ENCODE measurements at regions not wholly inside any gene's neighbourhood (a gene's known extent, or its start where the extent isn't known, plus 50 kb on each side); places are given as distances from the start of the nearest gene placed in this dataset.

DNA sequence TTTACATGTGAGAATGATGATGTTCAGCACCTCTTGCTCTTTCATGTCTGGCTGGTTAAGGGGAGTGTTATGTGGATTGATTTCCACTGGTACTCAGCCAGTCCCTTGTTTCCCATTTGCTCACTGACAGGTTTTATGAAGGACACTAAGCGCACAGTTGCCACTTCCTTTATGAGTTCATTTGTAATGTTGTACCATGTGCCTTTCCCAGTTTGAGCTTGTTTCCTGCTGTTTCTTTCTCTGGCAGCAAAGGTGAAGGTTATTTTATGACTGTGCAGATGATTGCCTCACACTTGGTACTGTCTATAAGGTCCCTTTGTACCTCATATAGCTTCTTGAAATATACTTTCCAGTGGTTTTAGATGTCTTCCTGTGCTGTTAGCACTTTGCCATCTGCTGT, 1700.5 kb upstream of the TMEFF2 start:
- FAIRE-seq (no peak), ATAC-seq (no peak), DNase-seq (ENCODE audit: low spot score) (no peak)
- ChIA-PET POLR2A (no interaction called here), CTCF (ENCODE audit: low intra/inter-chr PET ratio, low total read pairs) (no interaction called here)
- TF ChIP-seq ARNT2 (CRISPR knock-in tag; IDR thresholded peaks at IDR 0.05; ENCODE audit: low read depth) (no peak), MEIS2 (CRISPR knock-in tag; IDR thresholded peaks at IDR 0.05) (no peak), CBFB (CRISPR knock-in tag; IDR thresholded peaks at IDR 0.05) (no peak), REL (CRISPR knock-in tag; conservative IDR thresholded peaks at IDR 0.05) (no peak)
- TF ChIP-seq, protein P1, sequence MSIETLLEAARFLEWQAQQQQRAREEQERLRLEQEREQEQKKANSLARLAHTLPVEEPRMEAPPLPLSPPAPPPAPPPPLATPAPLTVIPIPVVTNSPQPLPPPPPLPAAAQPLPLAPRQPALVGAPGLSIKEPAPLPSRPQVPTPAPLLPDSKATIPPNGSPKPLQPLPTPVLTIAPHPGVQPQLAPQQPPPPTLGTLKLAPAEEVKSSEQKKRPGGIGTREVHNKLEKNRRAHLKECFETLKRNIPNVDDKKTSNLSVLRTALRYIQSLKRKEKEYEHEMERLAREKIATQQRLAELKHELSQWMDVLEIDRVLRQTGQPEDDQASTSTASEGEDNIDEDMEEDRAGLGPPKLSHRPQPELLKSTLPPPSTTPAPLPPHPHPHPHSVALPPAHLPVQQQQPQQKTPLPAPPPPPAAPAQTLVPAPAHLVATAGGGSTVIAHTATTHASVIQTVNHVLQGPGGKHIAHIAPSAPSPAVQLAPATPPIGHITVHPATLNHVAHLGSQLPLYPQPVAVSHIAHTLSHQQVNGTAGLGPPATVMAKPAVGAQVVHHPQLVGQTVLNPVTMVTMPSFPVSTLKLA (IDR thresholded peaks at IDR 0.05) = peak; percentile 72; the same call in 1 of the 2 replicates
- Histone ChIP-seq H4K20me1 (ENCODE audit: insufficient read depth, low read length) (no peaks in the 10 kb centered on the region), H3K9me3 (ENCODE audit: low read length) (no peaks in the 10 kb centered on the region), H3K9ac (ENCODE audit: insufficient read depth, low read depth, low read length) (no peak overlapping the region), H3K4me3 (replicated peaks in 1 of 3; ENCODE audit: insufficient read depth in 1 of 3, low read depth in 2 of 3, low read length in 3 of 3) (no peak overlapping the region), H3K27me3 (ENCODE audit: control insufficient read depth in 1 of 2, insufficient read depth in 2 of 2, low read length in 2 of 2) (no peaks in the 10 kb centered on the region), H3K79me2 (ENCODE audit: insufficient read depth, low read length) (no peaks in the 10 kb centered on the region), H3K4me1 (ENCODE audit: insufficient read depth, low read length) (no peaks in the 10 kb centered on the region), H3K27ac (ENCODE audit: extremely low read length, insufficient read depth, low read length) (no peak overlapping the region), H2AFZ (ENCODE audit: low read length) (no peak overlapping the region), H3K36me3 (replicated peaks in 1 of 2; ENCODE audit: control insufficient read depth in 1 of 2, insufficient read depth in 2 of 2, low read length in 2 of 2) (no peaks in the 10 kb centered on the region), H3K4me2 (ENCODE audit: low read depth, low read length) (no peak overlapping the region)
- in situ Hi-C loops (cut with HindIII; ENCODE audit: extremely low pct_ligation_motif_present, low pct_unique_long_range_greater_than_20kb) = no loop called here
- intact Hi-C loops (cut with micrococcal nuclease; ENCODE audit: unreplicated experiment) = no loop called here
- no TSS peak for BruUV-seq (replicated peaks)
- WGBS (ENCODE audit: low lambda C conversion rate) = 92% methylated on average over 1 of the region's 1 CpG

DNA sequence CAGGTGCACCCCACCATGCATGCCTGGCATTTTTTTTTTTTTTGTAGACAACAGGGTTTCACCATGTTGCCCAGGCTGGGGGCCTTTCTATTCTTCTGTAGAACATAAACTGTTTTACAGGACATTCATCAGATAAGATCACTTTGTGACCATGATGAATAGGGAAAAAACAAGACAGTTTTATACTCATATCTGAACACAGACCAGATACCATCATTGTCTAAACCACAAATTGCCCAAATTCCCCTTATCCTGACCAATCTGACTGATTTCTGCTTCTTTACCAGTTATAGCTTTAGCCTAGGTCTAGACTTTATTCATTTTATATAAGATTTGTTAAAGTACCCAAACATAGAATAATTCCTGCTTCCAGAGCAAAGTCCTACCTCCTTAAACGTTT, 1699.3 kb upstream of the TMEFF2 start:
- no TSS peak for BruUV-seq (replicated peaks)
- ChIA-PET CTCF (ENCODE audit: low intra/inter-chr PET ratio, low total read pairs) (no interaction called here), POLR2A (no interaction called here)
- TF ChIP-seq, protein P2, sequence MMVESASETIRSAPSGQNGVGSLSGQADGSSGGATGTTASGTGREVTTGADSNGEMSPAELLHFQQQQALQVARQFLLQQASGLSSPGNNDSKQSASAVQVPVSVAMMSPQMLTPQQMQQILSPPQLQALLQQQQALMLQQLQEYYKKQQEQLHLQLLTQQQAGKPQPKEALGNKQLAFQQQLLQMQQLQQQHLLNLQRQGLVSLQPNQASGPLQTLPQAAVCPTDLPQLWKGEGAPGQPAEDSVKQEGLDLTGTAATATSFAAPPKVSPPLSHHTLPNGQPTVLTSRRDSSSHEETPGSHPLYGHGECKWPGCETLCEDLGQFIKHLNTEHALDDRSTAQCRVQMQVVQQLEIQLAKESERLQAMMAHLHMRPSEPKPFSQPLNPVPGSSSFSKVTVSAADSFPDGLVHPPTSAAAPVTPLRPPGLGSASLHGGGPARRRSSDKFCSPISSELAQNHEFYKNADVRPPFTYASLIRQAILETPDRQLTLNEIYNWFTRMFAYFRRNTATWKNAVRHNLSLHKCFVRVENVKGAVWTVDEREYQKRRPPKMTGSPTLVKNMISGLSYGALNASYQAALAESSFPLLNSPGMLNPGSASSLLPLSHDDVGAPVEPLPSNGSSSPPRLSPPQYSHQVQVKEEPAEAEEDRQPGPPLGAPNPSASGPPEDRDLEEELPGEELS (CRISPR knock-in tag; IDR thresholded peaks at IDR 0.05) = no peak
- no peak for TF ChIP-seq CENPT (CRISPR knock-in tag; IDR thresholded peaks at IDR 0.05; ENCODE audit: low read depth)
- no peak for TF ChIP-seq ZNF441 (CRISPR knock-in tag; IDR thresholded peaks at IDR 0.05; ENCODE audit: borderline replicate concordance)
- TF ChIP-seq, protein P3, sequence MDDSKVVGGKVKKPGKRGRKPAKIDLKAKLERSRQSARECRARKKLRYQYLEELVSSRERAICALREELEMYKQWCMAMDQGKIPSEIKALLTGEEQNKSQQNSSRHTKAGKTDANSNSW (CRISPR knock-in tag; IDR thresholded peaks at IDR 0.05; ENCODE audit: borderline replicate concordance) = no peak
- TF ChIP-seq ZNF260 (CRISPR knock-in tag; IDR thresholded peaks at IDR 0.05; ENCODE audit: borderline replicate concordance, low read depth) = no peak
- H4K20me1 ChIP-seq (ENCODE audit: insufficient read depth, low read length) = no peaks in the 10 kb centered on the region
- FAIRE-seq = no peak
- H3K4me1 ChIP-seq (ENCODE audit: insufficient read depth, low read length) = no peaks in the 10 kb centered on the region
- no peak overlapping the region for H3K27ac ChIP-seq (ENCODE audit: extremely low read length, insufficient read depth, low read length)
- ATAC-seq = no peak
- H3K36me3 ChIP-seq (replicated peaks in 1 of 2; ENCODE audit: control insufficient read depth in 1 of 2, insufficient read depth in 2 of 2, low read length in 2 of 2) = no peaks in the 10 kb centered on the region
- no peak overlapping the region for H2AFZ ChIP-seq (ENCODE audit: low read length)
- WGBS (ENCODE audit: low lambda C conversion rate) = 0% methylated on average over 1 of the region's 1 CpG
- no peak overlapping the region for H3K9ac ChIP-seq (ENCODE audit: insufficient read depth, low read depth, low read length)
- H3K4me2 ChIP-seq (ENCODE audit: low read depth, low read length) = no peak overlapping the region
- DNase-seq (ENCODE audit: low spot score) = no peak
- intact Hi-C loops (cut with micrococcal nuclease; ENCODE audit: unreplicated experiment) = no loop called here
- H3K27me3 ChIP-seq (ENCODE audit: control insufficient read depth in 1 of 2, insufficient read depth in 2 of 2, low read length in 2 of 2) = no peaks in the 10 kb centered on the region
- H3K4me3 ChIP-seq (replicated peaks in 1 of 3; ENCODE audit: insufficient read depth in 1 of 3, low read depth in 2 of 3, low read length in 3 of 3) = no peak overlapping the region
- no peaks in the 10 kb centered on the region for H3K79me2 ChIP-seq (ENCODE audit: insufficient read depth, low read length)
- no peaks in the 10 kb centered on the region for H3K9me3 ChIP-seq (ENCODE audit: low read length)
- in situ Hi-C loops (cut with HindIII; ENCODE audit: extremely low pct_ligation_motif_present, low pct_unique_long_range_greater_than_20kb) = no loop called here
